ENCODE measurements at regions not wholly inside any gene's neighbourhood (a gene's known extent, or its start where the extent isn't known, plus 50 kb on each side); places are given as distances from the start of the nearest gene placed in this dataset.

- ATAC-seq: no peak
- TF ChIP-seq GLIS3 (CRISPR knock-in tag; IDR thresholded peaks at IDR 0.05) (no peak), SNAI2 (CRISPR knock-in tag; IDR thresholded peaks at IDR 0.05) (no peak)
- TF ChIP-seq, protein P1, sequence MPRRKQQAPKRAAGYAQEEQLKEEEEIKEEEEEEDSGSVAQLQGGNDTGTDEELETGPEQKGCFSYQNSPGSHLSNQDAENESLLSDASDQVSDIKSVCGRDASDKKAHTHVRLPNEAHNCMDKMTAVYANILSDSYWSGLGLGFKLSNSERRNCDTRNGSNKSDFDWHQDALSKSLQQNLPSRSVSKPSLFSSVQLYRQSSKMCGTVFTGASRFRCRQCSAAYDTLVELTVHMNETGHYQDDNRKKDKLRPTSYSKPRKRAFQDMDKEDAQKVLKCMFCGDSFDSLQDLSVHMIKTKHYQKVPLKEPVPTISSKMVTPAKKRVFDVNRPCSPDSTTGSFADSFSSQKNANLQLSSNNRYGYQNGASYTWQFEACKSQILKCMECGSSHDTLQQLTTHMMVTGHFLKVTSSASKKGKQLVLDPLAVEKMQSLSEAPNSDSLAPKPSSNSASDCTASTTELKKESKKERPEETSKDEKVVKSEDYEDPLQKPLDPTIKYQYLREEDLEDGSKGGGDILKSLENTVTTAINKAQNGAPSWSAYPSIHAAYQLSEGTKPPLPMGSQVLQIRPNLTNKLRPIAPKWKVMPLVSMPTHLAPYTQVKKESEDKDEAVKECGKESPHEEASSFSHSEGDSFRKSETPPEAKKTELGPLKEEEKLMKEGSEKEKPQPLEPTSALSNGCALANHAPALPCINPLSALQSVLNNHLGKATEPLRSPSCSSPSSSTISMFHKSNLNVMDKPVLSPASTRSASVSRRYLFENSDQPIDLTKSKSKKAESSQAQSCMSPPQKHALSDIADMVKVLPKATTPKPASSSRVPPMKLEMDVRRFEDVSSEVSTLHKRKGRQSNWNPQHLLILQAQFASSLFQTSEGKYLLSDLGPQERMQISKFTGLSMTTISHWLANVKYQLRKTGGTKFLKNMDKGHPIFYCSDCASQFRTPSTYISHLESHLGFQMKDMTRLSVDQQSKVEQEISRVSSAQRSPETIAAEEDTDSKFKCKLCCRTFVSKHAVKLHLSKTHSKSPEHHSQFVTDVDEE (CRISPR knock-in tag; IDR thresholded peaks at IDR 0.05): no peak
These were observed 288.1 kb upstream of the GPC6 start for GRCh38 chr13:92938486-92939020.

DNA sequence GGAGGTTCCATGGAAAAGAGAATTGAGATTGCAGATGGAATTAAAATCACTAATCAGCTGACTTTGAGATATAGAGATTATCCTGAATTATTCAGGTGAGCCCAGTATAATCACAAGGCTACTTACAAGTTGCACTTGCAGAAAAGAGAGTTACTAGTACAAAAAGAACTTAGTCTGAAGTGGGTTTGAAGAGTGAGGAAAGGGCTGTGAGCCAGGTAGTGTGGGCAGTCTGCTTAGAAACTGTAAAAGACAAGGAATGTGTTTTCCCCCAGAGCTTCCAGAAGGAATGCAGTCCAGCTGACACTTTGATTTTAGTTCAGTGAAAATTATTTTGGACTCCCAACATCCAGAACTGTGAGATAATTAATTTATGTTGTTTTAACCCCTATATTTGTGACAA is 285.4 kb upstream of the GPC6 start:
- no peak for ATAC-seq
- TF ChIP-seq ZNF8 (CRISPR knock-in tag; IDR thresholded peaks at IDR 0.05): no peak
- TF ChIP-seq, protein P2, sequence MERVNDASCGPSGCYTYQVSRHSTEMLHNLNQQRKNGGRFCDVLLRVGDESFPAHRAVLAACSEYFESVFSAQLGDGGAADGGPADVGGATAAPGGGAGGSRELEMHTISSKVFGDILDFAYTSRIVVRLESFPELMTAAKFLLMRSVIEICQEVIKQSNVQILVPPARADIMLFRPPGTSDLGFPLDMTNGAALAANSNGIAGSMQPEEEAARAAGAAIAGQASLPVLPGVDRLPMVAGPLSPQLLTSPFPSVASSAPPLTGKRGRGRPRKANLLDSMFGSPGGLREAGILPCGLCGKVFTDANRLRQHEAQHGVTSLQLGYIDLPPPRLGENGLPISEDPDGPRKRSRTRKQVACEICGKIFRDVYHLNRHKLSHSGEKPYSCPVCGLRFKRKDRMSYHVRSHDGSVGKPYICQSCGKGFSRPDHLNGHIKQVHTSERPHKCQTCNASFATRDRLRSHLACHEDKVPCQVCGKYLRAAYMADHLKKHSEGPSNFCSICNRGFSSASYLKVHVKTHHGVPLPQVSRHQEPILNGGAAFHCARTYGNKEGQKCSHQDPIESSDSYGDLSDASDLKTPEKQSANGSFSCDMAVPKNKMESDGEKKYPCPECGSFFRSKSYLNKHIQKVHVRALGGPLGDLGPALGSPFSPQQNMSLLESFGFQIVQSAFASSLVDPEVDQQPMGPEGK (CRISPR knock-in tag; IDR thresholded peaks at IDR 0.05; ENCODE audit: borderline replicate concordance): no peak
- TF ChIP-seq, protein P3, sequence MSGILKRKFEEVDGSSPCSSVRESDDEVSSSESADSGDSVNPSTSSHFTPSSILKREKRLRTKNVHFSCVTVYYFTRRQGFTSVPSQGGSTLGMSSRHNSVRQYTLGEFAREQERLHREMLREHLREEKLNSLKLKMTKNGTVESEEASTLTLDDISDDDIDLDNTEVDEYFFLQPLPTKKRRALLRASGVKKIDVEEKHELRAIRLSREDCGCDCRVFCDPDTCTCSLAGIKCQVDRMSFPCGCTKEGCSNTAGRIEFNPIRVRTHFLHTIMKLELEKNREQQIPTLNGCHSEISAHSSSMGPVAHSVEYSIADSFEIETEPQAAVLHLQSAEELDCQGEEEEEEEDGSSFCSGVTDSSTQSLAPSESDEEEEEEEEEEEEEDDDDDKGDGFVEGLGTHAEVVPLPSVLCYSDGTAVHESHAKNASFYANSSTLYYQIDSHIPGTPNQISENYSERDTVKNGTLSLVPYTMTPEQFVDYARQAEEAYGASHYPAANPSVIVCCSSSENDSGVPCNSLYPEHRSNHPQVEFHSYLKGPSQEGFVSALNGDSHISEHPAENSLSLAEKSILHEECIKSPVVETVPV (CRISPR knock-in tag; IDR thresholded peaks at IDR 0.05): no peak
- no peak for TF ChIP-seq ZNF70 (CRISPR knock-in tag; IDR thresholded peaks at IDR 0.05)
- no peak for TF ChIP-seq ESRRG (CRISPR knock-in tag; IDR thresholded peaks at IDR 0.05)
- no peak for TF ChIP-seq SNAI2 (CRISPR knock-in tag; IDR thresholded peaks at IDR 0.05)
- no peak for TF ChIP-seq ZNF565 (CRISPR knock-in tag; conservative IDR thresholded peaks at IDR 0.05; ENCODE audit: low read depth)
- no peak for TF ChIP-seq ARNTL (CRISPR knock-in tag; IDR thresholded peaks at IDR 0.05; ENCODE audit: borderline replicate concordance, low read depth)
- TF ChIP-seq GLIS3 (CRISPR knock-in tag; IDR thresholded peaks at IDR 0.05): no peak
- TF ChIP-seq ISL1 (CRISPR knock-in tag; IDR thresholded peaks at IDR 0.05): no peak
- TF ChIP-seq BACH2 (CRISPR knock-in tag; IDR thresholded peaks at IDR 0.05; ENCODE audit: borderline replicate concordance): no peak
- no peak for TF ChIP-seq TCF4 (CRISPR knock-in tag; IDR thresholded peaks at IDR 0.05; ENCODE audit: borderline replicate concordance)
- no peak for TF ChIP-seq ZC3H10 (CRISPR knock-in tag; IDR thresholded peaks at IDR 0.05)
- TF ChIP-seq PPARA (CRISPR knock-in tag; IDR thresholded peaks at IDR 0.05; ENCODE audit: borderline replicate concordance): no peak

DNA sequence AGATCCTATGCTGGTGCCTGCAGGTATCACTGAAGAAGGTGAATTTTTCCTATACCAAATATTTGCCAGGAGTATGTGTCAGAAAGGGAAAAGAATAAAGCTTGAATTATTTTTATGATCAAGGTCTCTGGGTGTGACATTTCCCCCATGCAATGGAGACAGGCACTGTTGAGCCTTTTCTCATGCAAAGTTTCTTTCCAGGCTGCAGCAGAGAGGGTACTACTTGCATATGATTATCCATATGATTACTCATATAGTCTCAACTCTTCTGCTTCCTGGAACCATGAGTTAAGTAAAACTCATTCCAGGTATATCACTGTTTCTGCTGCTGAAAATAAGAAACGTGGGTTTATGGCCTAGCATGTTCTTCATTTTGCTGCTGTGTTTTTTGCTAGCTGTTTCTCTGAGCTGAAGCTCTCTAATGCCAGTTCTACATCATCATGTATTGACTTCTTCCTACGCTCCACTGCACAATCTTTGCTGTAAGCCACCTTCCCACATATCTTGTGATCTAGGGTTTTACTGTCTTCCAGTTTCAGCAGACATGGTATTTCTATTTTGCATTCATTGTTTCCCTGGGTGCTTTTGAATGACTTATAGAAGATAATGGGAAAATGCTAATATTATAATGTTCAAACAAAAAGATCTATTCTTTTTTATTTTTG is 278.7 kb upstream of the GPC6 start:
- TF ChIP-seq CSDC2 (CRISPR knock-in tag; IDR thresholded peaks at IDR 0.05) (no peak), ZC3H10 (CRISPR knock-in tag; IDR thresholded peaks at IDR 0.05) (no peak), PPARA (CRISPR knock-in tag; IDR thresholded peaks at IDR 0.05; ENCODE audit: borderline replicate concordance) (no peak), ZNF565 (CRISPR knock-in tag; conservative IDR thresholded peaks at IDR 0.05; ENCODE audit: low read depth) (no peak), ZNF70 (CRISPR knock-in tag; IDR thresholded peaks at IDR 0.05) (no peak), BACH2 (CRISPR knock-in tag; IDR thresholded peaks at IDR 0.05; ENCODE audit: borderline replicate concordance) (no peak), ISL1 (CRISPR knock-in tag; IDR thresholded peaks at IDR 0.05) (no peak), TOX (CRISPR knock-in tag; IDR thresholded peaks at IDR 0.05; ENCODE audit: borderline replicate concordance) (no peak), ZFP3 (CRISPR knock-in tag; IDR thresholded peaks at IDR 0.05) (no peak), GLIS3 (CRISPR knock-in tag; IDR thresholded peaks at IDR 0.05) (no peak), SNAI2 (CRISPR knock-in tag; IDR thresholded peaks at IDR 0.05) (no peak), ZFP30 (CRISPR knock-in tag; IDR thresholded peaks at IDR 0.05) (no peak), TCF4 (CRISPR knock-in tag; IDR thresholded peaks at IDR 0.05; ENCODE audit: borderline replicate concordance) (no peak)
- TF ChIP-seq, protein P4, sequence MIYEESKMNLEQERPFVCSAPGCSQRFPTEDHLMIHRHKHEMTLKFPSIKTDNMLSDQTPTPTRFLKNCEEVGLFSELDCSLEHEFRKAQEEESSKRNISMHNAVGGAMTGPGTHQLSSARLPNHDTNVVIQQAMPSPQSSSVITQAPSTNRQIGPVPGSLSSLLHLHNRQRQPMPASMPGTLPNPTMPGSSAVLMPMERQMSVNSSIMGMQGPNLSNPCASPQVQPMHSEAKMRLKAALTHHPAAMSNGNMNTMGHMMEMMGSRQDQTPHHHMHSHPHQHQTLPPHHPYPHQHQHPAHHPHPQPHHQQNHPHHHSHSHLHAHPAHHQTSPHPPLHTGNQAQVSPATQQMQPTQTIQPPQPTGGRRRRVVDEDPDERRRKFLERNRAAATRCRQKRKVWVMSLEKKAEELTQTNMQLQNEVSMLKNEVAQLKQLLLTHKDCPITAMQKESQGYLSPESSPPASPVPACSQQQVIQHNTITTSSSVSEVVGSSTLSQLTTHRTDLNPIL (CRISPR knock-in tag; IDR thresholded peaks at IDR 0.05; ENCODE audit: low read depth): no peak
- TF ChIP-seq, protein P2 (CRISPR knock-in tag; IDR thresholded peaks at IDR 0.05; ENCODE audit: borderline replicate concordance): no peak
- TF ChIP-seq, protein P1 (CRISPR knock-in tag; IDR thresholded peaks at IDR 0.05): no peak
- no peak for ATAC-seq

Measured in SK-N-SH treated with all-trans-retinoic acid at 6 μM for 48 hours (cell line).